HS-5 (cell line): ENCODE measurements at regions not wholly inside any gene's neighbourhood (a gene's known extent, or its start where the extent isn't known, plus 50 kb on each side); places are given as distances from the start of the nearest gene placed in this dataset.
"Not testable (repeated sequence)": the region's sequence is repeated elsewhere in the genome, so short reads cannot be mapped to it uniquely, and the experiment has no call there.

ENCODE experiments used
- DNase-seq: peaks from one replicate; pipeline ENCODE4 v3.0.0-alpha.2; 2012; ENCODE audit warnings: low read depth

DNA sequence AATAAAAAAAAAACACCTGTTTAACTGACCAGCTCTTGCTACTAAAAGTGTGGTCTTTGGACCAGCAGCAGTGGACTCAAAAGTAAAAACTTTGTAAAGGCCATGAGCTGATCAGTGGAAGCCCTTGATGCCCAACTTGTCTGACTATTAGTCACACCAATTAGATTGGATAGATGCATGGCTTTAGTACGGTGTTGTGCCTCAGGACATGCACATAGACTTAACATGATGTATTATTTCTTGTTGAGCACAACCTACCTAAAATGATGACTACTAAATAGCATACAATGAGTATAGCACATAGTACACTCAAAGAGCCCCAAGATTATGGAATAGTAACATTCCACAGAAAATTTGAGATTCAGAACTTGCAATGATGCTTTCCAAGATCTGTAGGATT lies 95.1 kb upstream of the FIBIN start:
- DNase-seq, result no peak

DNA sequence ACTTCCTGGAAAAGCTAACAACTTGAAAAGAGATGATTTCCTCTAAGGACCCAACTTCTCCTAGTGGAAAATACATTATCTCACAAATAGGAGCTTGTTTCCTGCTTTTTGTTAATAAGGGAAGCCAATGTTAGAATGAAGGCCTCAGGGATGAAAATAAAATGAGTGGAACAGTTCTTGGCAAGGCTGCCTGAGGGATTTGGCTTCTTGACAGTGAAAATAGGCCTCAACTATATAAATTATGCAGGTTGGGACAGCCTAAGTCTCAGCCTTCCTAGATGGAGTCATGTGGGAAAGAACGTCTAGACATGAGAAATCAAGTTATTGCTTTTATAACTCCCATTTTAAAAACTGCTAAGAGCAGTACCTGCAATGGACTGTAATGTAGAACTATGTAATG lies 92.8 kb upstream of the FIBIN start:
- DNase-seq, result no peak

DNA sequence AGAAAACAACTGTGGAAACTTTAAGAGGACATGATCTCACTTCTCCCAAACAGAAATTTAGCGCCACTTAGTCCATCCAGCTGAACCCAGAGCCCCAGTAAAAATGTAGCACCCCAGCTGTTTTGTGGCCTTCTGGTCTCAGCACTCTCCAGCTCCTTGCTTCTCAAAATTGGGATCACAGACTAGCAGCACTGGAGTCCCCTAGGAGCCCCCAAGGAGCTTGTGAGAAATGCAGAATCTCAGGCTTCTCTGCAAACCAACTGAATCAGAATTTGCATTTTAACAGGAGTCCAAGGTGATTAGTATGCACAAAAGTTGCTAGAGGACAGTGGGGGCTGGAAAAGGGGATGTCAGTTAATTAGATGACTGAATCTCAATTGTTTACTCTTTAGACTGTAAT lies 89.8 kb upstream of the FIBIN start:
- DNase-seq, result no peak

DNA sequence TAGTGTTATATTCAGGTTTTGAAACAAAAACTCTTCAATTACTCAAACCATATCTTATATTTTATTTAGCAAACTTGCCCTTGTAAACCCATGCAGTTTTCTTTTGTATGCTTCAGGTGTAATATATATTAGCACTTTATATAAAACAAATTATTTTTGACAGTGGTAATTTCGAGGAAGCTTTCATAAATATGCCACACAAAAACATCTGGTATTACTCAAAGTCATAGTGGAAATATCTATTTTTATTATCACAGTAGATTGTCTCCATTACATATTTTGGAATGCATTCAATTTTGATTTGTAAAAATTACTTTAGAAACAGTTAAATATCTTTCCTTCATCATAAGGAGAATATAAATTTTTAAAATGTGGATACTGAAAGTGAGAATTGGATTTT lies 89.1 kb upstream of the FIBIN start:
- no peak for DNase-seq

DNA sequence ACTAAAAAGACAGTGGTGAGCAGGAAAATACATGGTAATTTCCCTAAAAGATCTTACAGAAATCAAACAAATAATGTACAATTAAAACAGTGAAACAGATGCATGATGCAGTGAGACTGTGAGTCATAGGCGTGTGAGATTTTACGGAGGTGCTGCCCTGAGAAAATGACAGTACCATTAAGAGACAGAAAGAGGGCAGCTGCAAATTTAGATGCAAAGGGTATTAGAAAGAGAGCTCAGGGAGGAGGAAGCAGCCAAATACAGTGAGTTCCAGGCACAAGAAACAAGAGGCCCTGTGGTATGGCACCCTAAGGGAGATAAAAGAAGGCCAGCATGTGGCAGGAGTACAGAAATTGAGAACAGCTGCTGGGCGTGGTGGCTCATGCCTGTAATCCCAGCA lies 88.5 kb upstream of the FIBIN start:
- no peak for DNase-seq

DNA sequence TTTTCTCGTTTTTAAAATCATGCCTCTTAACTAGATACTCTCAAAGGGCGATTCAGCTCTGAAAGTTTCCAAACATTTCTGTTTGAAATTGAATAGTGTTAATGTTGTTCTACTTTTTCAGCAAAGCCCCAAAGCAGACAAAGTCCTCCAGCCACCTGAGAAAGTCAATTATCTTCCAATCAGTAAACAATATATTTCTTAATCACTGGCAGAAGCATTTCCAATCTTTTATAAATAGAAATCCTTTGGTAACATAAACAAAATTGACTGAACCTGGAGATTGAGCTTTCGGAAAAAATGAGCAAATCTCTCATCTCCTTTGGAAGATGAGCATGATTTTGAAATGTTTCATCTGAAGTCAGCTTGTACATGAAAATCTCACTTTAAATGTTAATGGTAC lies 84.4 kb upstream of the FIBIN start:
- no peak for DNase-seq

DNA sequence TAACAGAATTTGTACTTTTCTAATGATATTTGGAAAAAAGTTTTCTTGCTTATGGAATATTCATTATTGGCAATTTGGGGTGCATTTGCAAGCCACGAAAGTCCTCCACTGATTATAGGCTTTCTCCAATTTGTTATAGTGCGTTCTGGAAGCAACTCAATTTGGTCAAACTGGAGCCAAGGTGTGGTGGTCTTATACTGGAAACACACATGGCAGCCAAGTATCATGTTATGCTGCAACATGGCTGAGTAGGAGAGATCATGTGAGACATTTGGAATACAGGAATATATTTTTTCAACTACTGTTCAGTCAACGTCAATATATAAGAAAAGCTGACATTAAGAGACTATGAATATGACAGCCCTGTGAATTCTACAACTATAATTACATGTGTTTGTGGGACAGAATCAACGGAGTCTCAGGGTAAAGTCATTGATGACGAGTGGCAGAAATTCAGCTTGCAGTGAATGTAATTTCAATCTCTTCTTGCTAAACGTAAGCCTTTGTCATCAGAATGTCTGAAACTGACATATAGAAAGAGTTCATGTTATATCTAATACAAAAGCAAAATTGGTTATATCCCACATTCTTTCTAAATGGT lies 83.8 kb upstream of the FIBIN start:
- no peak for DNase-seq

DNA sequence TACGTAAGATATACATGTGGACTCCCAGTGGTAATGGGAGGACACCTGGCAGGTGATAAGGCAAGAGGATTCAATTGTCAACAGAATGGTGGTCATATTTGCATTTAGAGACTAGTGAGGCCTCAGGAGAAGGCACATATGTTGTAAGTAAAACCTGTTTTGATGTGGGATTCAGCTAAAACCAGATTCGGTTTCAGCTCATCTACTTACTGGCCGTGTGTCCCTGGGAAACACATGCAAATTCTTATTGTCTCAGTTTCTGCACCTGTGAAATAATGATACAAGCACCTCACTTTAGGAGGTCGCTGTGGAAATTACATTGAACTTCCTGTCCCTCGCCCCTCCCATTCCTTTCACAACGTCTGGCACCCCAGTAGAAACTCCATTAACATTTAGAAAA lies 78.9 kb upstream of the FIBIN start:
- no peak for DNase-seq

DNA sequence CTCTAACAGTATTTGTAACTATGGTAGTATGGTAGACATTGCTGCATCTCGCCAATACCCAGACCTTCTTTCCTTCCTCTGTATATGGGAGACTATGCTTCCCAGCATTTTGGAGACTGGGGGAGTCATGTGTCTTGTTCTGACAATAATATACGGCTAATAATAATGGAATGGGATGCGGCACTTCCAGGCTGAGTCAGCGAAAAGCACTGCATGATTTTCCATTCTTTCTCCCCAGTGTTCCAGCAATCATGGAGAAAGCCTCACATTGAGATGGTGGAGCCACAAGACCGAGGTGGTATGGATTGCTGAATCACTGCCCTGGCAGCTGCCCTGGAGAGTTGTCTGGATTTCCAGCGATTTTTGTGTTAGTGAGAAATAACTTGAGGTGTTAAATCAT lies 77.1 kb upstream of the FIBIN start:
- DNase-seq, result no peak

DNA sequence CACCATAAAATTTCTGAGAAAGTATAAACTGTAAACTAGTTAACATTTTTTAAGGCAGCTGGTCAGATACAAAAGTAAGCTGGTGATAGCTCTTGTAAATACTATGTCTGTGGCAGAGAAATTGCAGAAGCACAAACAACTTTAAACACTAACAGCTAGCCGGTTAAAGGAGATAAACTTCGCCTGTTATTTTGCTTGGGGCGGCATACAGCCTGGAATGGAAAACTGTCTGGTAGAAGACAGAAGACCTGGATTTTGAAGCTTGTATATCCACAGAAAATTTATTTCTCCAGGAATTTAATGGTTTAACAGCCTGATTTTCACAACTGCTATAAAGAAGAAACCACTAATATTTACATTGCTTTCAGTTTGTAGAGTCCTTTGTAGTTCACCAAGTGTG lies 65.3 kb upstream of the FIBIN start:
- DNase-seq, result no peak

DNA sequence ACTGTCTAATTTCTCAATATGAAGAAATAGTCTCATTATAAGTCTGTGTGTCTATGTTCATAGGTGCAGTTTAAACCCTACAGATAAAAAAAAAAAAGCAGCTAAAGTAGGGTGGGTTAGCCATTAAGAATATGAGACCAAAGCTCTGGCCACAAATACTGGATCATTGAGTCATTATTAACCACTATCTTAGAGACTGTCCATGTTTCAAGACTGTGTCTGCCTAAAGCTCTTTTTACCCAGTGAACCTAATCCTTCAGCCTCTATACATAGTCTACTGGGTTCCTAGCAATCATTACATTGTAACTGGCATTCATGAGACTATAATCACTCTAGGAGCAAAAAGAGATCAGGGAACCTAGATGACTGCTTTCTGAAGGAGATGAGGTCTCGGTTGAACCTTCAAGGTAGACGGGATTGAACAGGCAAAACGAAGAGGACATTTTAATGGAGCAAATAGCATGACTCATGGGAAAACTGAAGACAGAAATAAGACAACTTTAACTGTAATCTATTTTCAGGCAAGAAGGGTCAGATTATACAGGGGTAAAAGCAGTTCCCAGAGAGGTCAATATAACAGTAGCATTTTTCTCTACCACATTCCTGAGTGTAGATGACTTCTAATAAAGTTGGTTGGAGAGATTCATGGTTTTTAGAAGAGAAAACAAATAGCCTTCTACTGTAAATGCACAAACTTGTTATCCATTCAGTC lies 64.0 kb upstream of the FIBIN start:
- no peak for DNase-seq

DNA sequence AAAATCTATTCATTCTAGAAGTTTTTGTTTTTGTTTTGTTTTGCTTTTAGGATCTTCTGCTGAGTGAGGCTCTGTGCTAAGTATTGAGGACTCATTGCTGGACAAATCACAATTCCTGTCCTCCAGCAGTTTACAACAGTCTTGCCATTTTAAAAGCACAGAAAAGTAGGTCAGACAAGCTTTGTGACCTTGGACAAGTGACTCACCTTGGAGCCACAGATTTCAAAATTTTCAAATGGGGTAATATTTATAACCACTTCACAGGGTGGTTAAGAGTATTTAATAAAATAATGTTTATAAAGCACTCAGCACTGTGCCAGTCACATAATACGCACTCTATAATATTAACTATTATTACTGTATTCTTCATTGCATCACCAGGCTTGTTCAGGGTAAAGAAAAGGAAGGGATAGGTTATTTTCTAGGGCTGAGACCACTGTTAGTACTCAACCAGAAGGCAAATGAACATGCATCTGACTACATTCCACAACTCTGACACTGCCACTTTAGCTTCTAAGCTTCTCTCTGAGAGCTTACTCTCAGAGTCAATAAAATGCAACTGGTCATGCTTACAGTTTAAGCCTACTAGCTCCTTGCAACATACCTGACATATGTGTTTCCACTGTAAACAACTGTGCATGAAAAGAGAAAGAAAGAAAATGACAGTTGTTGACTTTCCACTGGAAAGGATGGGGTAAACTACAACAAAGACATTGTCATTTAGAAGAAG lies 63.2 kb upstream of the FIBIN start:
- DNase-seq, result no peak

DNA sequence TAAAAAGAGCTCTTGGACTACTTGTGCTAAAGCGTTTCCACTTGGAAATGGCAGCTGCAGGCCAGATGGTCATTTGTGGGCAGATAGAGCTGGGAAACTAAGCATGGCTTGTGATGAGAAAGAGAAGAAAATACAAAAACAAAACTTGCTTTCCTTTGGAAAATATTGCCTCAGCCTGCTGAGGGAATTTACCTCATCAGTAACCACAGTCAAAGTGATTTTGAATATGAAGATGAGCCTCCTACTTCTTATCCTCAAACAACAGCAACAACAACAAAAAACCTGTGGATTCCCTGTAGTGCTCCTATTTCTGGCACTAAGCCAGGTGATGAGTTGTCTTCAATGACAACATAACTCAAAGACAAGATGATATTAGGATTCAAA lies 62.7 kb upstream of the FIBIN start:
- no peak for DNase-seq

DNA sequence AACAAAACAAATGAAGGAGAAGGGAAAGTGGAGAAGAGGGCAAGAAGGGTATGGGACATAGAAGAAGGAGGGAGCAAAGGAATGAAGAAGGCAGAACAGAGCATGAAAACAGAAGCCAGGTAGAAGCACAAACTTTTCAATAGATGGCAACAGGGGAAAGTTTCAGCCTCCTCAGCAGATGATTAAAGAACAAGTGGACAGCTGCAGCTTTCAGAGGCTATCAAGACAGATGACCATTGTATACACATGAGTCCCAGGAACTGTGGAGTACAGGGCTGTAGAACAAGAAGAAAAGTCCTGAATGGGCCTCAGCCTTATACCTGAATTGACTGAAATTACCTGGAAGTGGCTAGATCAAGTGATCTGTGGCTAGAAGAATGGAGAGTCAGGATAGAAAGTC lies 62.0 kb upstream of the FIBIN start:
- DNase-seq, result no peak

DNA sequence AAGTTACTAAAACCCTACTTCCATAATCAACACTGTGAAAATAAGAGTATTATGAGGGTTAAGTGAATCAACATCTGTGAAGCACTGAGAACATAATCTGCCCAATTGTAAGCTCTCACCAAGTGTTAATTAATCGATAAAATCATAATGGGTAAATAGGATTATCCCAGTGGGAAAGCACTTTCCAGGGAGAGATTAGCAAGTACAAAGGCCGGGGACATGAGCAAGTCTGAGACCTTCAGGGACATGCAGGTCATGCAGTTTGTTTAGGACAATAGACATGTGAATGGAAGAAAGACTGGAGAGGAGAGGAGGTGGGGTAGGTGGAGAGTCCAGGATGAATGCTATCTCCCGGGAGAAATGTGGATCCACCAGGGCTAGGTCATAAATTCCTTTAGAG lies 57.8 kb upstream of the FIBIN start:
- no peak for DNase-seq

DNA sequence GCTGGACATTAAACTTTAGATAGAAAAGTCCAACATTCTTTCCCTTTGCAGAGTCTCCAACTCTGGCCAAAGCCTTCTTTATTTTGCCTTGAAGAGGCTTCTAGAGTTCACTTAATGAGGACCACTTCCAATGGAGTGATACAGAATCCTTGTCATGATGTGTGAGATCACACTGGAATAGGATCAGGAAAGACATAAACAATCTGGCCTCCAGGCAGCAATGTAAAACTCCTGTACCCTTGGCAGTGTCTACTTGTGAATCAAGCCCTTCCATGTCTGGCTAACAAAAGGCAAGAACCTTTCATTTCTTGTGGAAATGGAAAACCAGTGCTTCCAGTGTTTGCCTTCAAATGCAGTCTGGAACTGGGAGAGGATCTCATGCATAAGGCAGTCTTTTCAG lies 56.5 kb upstream of the FIBIN start:
- DNase-seq, result no peak

DNA sequence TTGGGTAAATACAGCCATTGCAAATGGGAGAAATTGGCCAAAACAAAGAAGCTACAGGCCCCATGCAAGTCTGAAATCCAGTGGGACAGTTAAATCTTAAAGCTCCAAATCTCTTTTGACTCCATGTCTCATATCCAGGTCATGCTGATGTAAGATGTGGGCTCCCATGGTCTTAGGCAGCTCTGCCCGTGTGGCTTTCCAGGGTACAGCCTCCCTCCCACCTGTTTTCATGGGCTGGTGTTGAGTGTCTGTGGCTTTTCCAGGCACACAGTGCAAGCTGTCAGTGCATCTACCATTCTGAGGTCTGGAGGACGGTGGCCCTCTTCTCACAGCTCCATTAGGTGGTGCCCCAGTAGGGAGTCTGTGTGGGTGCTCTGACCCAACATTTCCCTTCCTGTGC lies 53.4 kb upstream of the FIBIN start:
- not testable (repeated sequence) for DNase-seq

DNA sequence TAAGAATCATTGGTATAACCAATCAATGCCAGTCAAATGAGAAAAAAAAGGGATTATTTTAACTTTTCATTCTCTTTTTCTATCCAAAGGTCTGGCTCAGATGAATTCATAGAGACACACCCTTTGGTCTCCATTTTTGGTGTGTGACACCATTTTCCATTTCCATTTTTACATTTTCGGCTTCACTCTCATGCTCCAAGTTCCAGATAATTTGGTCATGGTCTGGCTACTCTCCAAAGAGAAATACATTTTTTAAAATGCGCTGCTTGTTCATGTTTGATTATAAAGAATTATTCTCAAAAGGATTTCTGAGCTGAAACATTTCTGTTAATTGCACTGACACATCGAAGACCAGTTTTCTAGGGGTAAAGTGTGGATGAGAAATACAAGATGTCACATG lies 51.6 kb upstream of the FIBIN start:
- no peak for DNase-seq

DNA sequence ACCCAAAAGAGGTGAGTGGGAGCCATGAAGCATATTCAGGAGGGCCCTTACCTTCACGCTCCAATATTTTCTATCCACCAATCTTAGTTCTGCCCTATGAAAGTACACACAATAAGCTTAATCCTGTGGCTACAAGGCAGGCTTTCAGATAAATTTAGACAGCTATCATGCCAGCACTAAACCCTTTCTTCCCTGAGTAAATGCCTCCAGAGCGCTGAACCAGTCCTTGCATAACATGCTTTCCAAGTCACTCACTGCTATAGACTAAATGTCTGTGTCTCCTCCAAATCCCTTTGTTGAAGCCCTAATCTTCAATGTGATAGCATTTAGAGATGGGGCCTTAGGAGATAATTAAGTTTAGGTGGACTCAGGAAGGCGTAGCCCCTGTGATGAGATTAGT lies 50.3 kb upstream of the FIBIN start:
- no peak for DNase-seq
